ENCODE measurements at regions not wholly inside any gene's neighbourhood (a gene's known extent, or its start where the extent isn't known, plus 50 kb on each side); places are given as distances from the start of the nearest gene placed in this dataset.

GRCh38 chr3:124257336-124257864, 265.5 kb upstream of the ROPN1 start:
- TF ChIP-seq CTCF (conservative IDR thresholded peaks at IDR 0.05) = no peak
- no peak for TF ChIP-seq EZH2 (IDR thresholded peaks at IDR 0.05; ENCODE audit: low read depth)
